GM12892 (cell line): ENCODE measurements at regions not wholly inside any gene's neighbourhood (a gene's known extent, or its start where the extent isn't known, plus 50 kb on each side); places are given as distances from the start of the nearest gene placed in this dataset.

Source experiments
- POLR2A ChIP-seq: IDR thresholded peaks from 2 replicates; pipeline ENCODE4 v1.6.1; 2011; ENCODE audit warnings: low read depth, low read length, control low read depth
- POLR2AphosphoS5 ChIP-seq: IDR thresholded peaks from 2 replicates; pipeline ENCODE4 v1.6.1; 2011; ENCODE audit warnings: low read depth, low read length, control low read depth

DNA sequence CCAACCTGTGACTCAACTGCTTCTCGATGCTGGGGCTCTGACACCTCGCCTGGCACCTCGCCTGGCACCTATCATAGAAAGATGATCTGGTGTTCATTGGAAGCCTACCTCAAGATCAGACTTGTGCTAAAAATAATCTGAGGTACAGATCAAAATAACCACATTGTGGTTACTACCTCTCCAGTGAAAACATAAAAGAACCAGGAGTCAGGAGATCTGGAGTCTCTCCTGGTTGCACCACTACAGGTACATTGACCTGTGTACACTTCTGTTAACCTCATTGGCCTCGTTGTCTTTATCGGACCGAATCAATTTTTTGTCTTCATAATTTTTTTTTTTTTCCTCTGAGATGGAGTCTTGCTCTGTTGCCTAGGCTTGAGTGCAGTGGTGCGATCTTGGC, 695.9 kb downstream of the HDGFL1 start:
- TF ChIP-seq POLR2AphosphoS5, result no peak
- TF ChIP-seq POLR2A, result no peak
